ENCODE measurements at regions not wholly inside any gene's neighbourhood (a gene's known extent, or its start where the extent isn't known, plus 50 kb on each side); places are given as distances from the start of the nearest gene placed in this dataset.

DNA sequence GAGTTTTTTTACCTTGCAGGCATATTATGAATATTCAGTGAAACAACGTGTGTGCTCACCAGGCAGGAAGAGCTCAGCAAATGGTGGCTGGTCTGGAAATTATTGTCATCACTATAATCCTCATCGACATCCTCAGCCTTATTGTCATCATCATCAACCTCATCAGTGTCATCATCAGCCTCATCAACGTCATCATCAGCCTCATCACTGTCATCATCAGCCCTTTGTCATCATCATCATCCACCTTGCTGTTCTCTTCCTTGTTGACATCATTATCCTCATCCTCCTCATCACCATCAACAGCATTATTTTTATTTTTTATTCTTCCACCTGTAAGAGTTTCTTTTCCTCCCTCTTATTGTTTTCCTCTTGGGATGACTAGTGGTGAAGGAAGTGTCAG, 142.3 kb upstream of the GPR26 start:
- DNase-seq (ENCODE audit: low read depth, low spot score), result no peak

DNA sequence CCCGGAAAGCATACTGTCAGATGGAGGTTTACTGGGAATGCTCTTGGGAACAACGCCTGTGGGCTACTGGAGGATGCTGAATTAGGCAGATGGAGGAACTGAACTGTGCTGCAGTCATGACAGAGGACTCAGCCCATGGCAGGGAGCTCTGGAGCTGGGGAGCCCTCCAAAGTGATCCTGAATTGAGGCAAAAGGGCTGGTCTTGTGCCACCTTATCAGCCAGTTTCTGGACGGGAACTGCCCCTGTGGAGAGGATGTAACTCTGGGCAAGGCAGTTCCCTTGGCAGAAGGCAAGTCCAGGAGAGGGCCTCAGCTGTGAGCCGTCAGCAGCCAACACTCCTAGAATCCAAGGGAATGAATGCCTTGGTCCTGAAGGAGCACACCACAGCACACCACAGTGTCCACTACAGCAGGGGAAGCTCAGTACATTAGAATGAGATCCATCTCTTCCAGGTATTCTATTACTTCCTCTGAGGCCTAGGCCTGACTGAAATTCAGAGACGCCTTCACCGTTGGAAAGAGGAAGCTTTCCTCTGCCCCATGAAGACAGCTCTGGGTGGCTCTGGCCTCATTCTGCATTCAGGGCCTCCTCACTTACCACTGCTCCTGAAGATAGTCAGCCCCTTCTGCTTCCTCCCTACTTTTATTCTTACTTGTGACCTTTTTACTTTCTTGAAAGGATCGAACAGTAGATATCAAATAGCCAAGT, 139.6 kb upstream of the GPR26 start:
- no peak for DNase-seq (ENCODE audit: low read depth, low spot score)

DNA sequence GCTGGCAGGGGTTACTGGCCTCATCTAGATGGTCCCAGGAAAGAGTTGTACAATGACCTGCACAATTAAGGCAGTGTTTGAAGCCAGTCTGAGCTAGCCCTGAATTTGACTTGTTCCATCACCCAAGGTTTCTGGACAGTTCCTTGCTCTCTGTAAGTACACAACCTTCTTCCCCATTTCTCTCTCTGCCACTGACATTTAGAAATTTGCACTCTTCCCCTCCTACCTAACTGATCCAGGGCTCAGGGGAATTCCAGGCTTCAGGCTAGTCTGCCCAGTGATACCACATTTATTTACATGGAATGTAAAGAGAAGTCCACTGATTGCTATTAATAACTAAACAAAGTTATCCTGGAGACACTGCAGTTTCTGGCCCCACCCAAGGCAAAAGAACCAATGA, 139.0 kb upstream of the GPR26 start:
- DNase-seq (ENCODE audit: low read depth, low spot score), result no peak

DNA sequence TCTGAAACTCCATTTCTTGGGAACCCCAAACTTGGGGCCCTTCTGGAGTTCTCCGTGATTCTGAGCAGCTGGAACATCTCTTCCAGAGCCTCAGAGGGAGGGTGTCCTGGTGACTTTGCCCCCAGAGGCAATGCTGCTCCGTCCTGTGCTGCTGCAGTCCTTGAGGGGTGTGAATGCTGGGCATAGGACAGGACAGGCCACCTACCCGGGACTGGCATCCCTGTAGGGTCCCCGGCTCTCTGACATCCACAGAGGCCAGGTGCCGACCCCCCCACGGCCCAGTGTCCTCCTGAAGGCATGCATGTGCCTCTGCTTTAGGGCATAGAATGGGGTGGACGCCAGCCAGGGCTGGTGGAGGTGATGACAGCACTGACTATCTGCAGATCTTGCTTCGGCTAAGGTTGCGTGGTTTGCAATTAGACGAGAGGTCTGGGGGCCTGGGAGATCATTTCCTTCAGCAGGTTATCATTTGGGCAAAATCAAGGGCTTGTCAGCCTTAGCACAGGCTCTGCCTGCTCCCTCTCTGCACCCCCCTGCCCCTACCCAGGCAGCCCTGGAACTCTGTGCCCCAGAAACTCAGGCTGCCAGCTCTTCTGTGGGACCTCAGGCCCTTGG, 136.9 kb upstream of the GPR26 start:
- DNase-seq (ENCODE audit: low read depth, low spot score), result no peak

DNA sequence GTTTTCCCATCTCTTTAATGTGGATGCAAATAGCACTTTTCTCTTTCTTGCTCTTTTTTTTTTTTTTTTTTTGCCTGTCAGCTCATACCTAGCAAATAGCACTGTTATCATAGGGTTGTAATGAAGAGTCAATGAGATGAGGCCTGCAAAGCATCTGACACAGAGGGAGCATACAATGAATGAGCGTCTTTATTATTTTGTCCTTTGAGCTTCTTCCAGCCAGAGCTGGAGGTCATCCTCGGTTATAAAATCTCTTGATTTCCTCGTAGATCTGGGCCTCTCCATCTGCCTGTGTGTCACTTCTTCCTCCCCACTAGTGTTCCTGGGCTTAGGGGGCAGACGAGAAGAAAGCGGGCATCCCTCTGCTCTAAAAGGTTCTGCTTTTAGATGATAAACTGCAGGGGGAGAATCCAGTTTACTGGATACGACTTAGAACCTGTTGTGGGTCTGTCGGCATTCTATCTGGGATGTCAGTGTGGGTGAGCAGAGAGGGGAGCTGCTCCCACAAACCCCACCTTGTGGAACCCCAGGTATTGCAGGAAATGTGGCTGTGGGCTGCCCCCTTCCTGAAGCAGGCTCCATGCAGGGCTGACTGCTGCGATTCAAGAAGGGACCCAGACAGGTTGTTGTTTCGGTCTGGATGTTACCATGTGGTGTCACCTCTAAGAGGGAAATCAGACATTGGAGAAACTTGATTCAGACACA, 135.8 kb upstream of the GPR26 start:
- DNase-seq (ENCODE audit: low read depth, low spot score), result no peak

DNA sequence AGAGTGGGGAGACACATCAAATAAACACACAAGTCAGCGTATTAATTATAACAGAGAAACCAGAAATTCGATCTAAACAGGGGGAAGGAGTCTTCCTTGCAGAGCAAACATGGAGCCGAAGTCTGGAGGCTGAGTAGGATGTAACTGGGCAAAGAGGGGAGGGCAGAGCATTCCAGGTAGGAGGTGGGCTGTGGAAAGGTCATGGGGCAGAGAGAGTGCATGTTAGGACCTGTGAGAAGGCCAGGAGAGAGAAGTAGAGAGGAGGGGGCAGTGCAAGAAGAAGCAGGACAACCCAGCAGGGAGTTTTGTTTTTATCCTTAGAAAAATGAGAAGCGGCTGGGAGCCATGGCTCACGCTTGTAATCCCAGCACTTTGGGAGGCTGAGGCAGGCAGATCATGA, 130.8 kb upstream of the GPR26 start:
- DNase-seq (ENCODE audit: low read depth, low spot score), result no peak

DNA sequence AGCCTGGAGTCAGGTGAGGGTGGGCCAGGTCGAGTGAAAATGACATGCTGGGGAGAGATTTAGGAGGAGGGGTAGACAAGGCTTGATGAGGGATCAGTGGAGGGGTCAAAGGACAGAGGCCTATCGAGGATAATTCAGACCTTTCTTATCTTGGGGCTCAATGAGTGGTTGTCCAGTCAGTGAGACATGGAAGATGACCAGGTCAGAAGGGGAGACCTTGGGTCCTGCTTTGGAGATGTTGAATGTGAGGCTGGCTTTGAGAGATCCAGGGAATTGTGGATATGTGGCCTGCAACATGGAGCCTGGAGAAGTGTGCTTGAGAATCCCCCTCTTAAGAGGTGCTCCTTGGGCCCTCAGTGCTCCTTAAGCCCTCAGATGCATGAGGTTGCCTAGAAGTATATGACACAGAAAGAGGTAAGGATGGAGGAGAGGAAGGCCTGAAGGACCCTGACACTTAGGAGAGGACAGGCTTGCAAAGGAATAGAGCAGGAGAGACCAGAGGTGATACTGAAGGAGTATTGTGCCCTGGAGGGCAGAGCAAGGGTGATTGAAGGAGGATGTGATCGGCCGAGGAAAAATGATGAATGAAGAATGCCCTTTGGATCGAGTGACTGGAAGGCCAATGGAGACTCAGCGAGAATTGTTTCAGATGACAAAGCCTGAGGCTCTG, 129.8 kb upstream of the GPR26 start:
- DNase-seq (ENCODE audit: low read depth, low spot score), result no peak

DNA sequence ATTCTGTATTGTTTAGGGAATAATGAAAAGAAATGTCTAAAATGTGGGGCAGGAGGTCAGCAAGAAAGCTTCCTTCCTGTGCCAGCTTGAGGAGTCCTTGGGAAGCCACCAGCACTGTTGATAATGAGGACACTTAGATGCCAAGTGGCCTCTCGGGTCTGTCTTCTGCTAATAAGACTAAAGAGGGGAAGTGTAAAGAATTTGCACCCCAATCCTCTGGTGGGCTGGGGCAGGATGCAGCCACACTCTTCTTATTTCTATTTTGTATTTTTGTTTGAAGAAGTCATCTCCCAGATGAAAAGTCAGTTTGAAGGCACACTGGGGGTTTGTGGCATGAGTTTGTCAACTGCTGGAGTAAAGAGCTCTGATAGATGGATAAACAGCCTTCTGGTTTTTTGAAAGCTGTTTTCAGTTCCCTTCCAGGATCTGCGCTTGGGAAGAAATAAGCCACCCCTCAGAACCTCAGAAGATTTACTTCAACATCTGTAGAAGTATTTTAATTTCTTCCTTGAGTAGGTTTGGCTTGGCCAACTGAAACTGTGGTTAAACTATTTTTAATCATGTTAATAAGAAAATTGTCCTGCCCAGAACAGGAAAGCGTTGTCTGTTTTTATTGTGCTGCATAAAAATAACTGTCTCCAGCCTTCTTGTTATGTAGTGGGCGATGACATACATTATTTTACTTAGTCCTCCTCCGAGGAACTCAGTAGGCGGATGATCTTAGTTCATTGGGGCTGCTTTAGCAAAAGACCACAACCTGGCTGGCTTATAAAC, 128.8 kb upstream of the GPR26 start:
- DNase-seq (ENCODE audit: low read depth, low spot score), result no peak

DNA sequence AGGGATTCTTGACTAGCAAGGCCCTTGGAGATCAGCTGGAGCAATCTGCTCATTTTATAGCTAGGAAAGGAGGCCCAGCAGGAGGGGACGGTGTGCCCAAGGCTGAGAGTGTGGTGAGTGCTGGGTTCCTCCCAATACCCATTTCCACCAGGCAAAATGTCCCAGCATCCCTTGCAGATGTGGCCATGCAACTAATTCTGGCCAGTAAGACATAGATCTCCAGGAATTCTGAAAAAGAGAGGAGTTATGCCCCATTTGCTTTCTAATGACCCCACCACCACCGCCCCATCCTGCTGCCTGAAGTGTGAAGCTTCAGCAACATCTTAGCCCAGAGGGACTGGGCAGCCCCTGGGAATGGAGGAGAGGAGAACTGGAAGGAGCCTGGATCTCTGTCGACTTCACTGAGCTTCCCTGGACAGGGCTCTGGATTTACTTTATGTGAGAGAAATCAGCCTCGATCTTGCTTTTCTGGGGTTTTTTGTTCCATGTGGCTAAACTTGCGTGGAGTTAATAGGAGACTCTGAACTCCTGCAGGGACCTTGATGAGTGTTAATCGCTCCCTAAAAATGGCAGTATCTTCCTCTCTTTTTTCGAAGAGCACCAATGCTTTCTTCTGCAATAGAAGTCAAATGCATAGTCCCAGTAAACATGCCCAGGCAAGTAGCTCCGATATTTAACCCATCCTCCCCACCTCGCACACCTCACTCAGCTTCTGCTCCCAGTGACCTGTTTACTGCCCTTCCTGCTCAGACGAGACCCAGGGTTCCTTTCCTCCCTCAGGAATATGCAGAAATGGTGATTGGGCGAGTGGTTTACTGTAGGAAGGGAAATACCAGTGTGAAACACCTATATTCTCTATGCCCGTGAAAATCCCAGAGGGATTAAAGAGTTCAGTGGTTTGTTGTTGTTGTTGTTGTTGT, 127.5 kb upstream of the GPR26 start:
- no peak for DNase-seq (ENCODE audit: low read depth, low spot score)

DNA sequence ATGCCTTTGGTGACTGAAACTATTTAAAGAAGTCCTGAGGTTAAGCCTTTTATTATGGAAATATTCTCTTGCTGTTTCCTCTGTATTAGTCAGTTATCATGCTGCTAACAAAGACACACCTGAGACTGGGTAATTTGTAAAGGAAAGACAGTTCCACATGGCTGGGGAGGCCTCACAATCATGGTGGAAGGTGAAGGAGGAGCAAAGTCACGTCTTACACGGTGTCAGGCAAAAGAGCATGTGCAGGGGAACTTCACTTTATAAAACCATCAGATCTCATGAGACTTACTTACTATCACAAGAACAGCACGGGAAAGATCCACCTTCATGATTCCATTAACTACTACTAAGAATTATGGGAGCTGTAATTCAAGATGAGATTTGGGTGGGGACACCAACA, 121.2 kb upstream of the GPR26 start:
- DNase-seq (ENCODE audit: low read depth, low spot score), result no peak

DNA sequence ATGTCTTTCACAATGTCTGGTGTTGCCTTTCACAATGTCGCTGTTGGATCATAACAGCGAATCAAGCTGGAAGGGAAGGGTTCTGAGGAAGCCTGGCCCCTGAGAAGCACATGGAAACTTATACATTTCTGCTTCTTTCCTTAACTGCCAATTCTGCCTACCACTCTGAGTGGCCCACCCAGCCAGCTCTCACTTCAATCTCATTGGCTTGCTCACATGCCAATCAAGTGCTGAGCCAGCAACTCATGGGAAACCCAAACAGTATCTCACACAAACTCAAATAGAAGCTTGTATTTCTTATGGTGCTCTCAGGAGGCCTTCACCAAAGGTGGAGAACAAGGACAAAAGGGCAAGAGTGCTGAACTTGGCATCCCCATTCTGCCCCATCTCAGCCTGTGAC, 117.4 kb upstream of the GPR26 start:
- DNase-seq (ENCODE audit: low read depth, low spot score), result no peak

DNA sequence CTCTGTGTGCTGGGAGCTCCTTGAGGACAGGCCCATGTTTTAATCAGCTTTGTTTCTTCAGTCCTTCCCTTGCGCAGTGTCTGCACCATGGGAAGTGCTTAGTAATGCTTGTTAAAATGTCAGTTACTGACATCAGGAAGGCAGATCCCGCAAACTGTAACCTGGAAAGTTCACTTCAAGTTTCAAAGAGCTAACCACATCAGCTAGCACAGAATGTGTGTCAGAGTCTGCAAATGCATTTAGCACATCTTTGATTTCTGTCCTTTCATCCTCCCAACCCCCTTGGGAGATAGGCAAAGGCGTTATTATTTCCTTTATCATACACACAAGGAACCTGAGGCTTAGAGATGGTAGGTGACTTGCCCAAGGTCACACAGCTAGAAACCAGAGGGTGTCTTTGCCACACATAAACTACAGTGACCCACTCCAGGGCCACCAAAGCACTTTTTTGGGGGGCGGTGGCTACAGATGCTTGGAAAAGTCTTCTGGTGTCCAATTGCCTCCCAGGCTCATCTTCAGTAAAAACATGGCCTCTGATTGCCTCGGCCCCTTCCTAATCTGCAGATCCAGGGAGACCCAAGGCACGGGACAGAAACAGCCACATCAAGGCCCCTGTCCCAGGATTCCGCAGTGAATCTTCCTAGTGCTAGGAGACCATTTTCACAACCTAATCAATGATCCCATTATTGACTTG, 116.2 kb upstream of the GPR26 start:
- no peak for DNase-seq (ENCODE audit: low read depth, low spot score)

DNA sequence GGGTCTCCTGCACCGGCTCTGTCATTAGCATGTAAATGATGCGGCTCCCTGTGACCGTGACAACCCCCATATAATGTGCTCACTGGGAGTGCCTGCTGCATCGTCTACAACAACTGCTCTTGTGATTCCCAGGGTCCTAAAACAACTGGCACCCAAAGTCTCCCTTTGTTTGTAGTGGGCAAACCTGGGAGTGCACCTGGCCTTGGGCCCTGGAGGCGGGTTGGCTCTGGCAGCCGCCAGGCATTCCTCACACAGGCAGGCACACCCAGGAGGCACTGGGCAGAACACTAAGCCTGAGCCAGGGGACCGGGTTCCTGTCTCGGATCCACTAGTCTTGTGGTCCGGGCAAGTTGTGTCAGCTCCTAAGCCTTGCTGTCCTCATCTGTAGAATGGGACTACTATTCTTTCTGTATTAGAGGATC, 115.5 kb upstream of the GPR26 start:
- no peak for DNase-seq (ENCODE audit: low read depth, low spot score)

DNA sequence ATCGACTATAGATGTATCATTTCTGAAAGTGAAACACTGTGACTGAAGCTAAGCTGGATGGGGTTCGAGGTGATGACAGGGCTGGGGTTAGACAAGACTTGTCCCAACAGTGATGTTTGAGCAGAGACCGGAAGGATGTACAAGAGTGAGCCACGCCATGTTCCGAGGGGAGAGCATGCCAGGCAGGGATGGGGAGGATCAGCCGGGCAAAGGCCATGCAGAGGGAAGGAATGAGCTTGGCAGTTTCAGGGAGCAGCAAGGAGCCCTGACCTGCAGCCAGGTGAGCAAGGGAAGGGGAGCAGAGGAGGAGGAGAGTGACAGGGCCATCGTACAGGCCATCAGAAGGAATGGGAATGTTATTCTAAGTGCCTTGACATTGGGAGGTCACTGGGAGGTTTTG, 114.9 kb upstream of the GPR26 start:
- DNase-seq (ENCODE audit: low read depth, low spot score), result no peak

DNA sequence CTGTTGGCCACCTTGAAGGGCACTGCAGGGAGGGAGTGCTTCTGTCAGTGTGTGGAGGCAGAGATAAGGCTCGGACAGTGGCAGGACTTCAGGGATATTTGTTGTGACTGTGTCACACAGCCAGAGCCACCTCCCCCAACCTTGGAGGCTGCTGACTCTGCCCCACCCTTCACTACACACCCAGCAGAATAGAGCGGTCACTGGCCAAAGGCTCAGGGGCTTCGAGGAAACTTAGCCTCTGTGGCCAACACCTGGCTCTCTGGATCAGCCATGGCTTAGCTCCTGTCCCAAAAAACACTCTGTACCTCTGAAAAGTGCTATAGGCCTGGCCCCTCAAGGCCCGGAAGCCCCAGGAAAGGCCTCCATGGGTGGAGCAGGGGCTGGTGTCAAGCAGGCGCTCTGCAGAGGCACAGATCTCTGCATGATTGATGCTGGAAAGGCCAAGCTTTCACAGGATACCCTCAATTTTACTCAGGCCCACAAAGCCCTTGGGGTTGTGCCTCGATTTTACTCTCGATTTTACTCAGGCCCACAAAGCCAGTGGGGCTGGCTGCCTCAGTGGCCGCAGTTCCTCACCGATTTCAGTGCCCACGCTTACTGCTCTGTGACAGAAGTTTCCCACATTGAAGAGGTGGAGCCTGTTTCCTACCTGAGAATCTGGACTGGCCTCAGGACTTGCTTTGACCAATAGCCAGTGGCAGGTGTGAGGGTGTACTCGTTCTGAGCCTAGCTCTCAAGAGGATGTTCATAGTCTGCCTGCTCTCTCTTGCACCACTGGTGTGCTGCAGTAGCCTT, 113.2 kb upstream of the GPR26 start:
- no peak for DNase-seq (ENCODE audit: low read depth, low spot score)

DNA sequence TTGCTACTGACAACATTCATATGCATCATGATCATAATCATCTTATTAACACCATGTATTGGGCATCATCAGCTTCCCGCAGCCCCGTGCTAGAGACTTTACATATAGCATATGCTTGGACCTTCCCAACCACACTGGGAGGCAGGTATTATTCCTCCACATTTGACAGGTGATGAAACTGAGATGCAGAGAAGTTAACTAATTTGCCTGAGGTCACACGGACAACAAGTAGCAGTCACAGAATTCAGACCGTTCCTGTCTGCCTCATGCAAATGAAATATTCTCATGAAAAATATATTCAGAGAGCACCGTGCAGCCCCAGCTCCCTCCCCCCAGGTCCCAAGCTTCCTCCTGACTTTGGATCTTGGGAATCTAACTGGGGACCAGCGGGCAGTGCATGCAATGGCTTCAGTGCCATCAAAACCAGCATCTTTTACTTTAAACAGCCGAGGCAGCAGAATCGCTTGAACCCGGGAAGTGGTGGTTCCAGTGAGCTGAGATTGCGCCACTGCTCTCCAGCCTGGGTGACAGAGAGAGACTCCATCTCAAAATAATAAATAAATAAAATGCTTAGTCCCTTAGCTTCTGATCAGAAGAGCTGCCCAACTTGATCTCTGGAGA, 112.2 kb upstream of the GPR26 start:
- DNase-seq (ENCODE audit: low read depth, low spot score), result no peak

DNA sequence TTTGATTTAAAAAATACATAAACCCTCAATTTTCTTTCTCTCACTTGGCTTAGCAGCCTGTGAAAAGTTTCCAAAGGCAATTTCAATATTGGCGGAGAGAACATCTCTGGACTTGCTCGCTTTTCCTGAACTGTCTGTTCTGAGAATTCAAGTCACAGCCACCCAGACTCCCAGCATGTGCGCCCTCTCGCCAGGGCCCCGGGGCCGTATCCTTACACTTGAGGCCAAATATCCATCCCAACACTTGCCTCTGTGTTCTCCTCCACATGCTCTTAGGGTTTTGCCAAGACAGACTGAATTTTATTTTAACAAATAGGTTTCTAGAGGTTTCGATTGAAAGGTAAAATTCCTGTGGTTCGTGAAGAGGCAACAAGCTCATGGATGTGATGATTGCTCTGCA, 111.5 kb upstream of the GPR26 start:
- DNase-seq (ENCODE audit: low read depth, low spot score), result no peak

DNA sequence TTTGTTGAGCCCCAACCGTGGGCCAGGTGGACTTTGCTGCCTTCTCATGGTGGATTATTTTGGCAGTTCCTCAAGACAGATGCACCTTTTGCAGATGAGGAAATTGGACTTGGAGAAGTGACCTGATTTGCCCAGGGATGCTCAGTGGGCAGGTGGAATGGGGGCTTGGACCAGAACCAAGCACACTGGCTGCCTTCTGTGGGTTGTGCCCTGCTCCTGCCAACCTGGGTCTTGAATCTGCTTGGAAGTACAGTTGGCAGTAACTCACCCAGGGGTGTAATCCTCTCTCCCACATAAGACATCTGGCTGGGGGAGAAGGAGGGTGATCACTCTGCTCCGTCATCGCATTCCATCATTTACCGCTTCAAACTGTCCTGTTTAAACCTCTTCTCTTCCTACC, 110.5 kb upstream of the GPR26 start:
- DNase-seq (ENCODE audit: low read depth, low spot score), result no peak

DNA sequence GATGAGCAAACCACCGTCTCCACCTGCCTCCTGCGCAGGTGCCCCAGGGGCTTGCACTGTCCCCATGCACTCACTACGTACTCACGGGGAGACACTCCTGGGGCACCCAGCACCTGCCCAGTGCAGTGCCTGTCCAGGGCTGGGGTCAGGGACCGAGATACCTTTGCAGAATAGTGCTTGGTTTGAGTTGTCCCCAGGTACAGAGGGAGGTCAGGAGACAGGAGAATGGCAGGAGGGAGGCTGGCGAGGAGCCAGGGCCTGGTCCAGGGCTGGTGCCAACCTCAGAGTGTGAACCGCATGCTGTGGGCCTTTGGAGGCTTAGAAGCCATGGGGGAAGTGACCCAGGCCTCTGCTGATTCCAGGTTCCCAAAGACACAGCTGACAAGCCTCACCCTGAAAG, 110.1 kb upstream of the GPR26 start:
- no peak for DNase-seq (ENCODE audit: low read depth, low spot score)
